H9 (cell line): ENCODE measurements at regions not wholly inside any gene's neighbourhood (a gene's known extent, or its start where the extent isn't known, plus 50 kb on each side); places are given as distances from the start of the nearest gene placed in this dataset.
A peak's percentile ranks its signal among the peaks of the same experiment; 100 is the strongest.

ENCODE experiments used
- DNase-seq: peaks from one replicate; pipeline ENCODE4 v3.0.0-alpha.2; 2017
- H2AFZ ChIP-seq: one replicate; pipeline ENCODE4 v1.6.1; 2013; ENCODE audit warnings: mild to moderate bottlenecking, low read length, control low read depth, moderate library complexity
- H2AK5ac ChIP-seq: 2 replicates; pipeline ENCODE4 v1.6.1; 2013; ENCODE audit warnings: low read length, control low read depth, mixed read lengths; ENCODE audit not compliant: insufficient read length
- H2BK120ac ChIP-seq: one replicate; pipeline ENCODE4 v1.6.1; 2013; ENCODE audit warnings: low read depth, mild to moderate bottlenecking, low read length, control low read depth, inconsistent platforms; ENCODE audit not compliant: poor library complexity, severe bottlenecking
- H2BK12ac ChIP-seq: 2 replicates; pipeline ENCODE4 v1.6.1; 2013; ENCODE audit warnings: low read length, control low read depth, mixed read lengths, low read depth; ENCODE audit not compliant: insufficient read length
- H2BK15ac ChIP-seq: 2 replicates; pipeline ENCODE4 v1.6.1; 2013; ENCODE audit warnings: low read depth, low read length, control low read depth
- H2BK20ac ChIP-seq: one replicate; pipeline ENCODE4 v1.6.1; 2013; ENCODE audit warnings: low read depth, mild to moderate bottlenecking, low read length, control low read depth, inconsistent platforms; ENCODE audit not compliant: poor library complexity, severe bottlenecking
- H2BK5ac ChIP-seq: 2 replicates; pipeline ENCODE4 v1.6.1; 2013; ENCODE audit warnings: low read length, control low read depth, mixed read lengths; ENCODE audit not compliant: insufficient read length
- H3K14ac ChIP-seq: 2 replicates; pipeline ENCODE4 v1.6.1; 2013; ENCODE audit warnings: low read length, control low read depth; ENCODE audit not compliant: insufficient read depth
- H3K18ac ChIP-seq: 2 replicates; pipeline ENCODE4 v1.6.1; 2013; ENCODE audit warnings: low read depth, mild to moderate bottlenecking, mixed read lengths, low read length, control low read depth; ENCODE audit not compliant: insufficient read length
- H3K23ac ChIP-seq: 2 replicates; pipeline ENCODE4 v1.6.1; 2013; ENCODE audit warnings: low read length, control low read depth, mixed read lengths, low read depth; ENCODE audit not compliant: insufficient read length
- H3K23me2 ChIP-seq: 2 replicates; pipeline ENCODE4 v1.6.1; 2013; ENCODE audit warnings: low read depth, mild to moderate bottlenecking, mixed read lengths, low read length, control low read depth; ENCODE audit not compliant: insufficient read length, poor library complexity, severe bottlenecking
- H3K27ac ChIP-seq: 2 replicates; pipeline ENCODE4 v1.5.1; 2013; ENCODE audit warnings: low read length, control low read depth, mixed read lengths, low read depth; ENCODE audit not compliant: insufficient read length
- H3K27me3 ChIP-seq: 2 replicates; pipeline ENCODE4 v1.6.1; 2013; ENCODE audit warnings: low read length, control low read depth, inconsistent platforms; ENCODE audit not compliant: insufficient read depth
- H3K4ac ChIP-seq: 2 replicates; pipeline ENCODE4 v1.6.1; 2013; ENCODE audit warnings: low read depth, mild to moderate bottlenecking, control low read depth, inconsistent platforms, low read length, moderate library complexity
- H3K4me1 ChIP-seq: 2 replicates; pipeline ENCODE4 v1.6.1; 2013; ENCODE audit warnings: low read length, control low read depth, inconsistent platforms; ENCODE audit not compliant: insufficient read depth
- H3K4me2 ChIP-seq: 2 replicates; pipeline ENCODE4 v1.6.1; 2013; ENCODE audit warnings: low read length, control low read depth, mixed read lengths; ENCODE audit not compliant: insufficient read length, insufficient read depth
- H3K56ac ChIP-seq: 2 replicates; pipeline ENCODE4 v1.6.1; 2013; ENCODE audit warnings: low read depth, mild to moderate bottlenecking, mixed read lengths, low read length, control low read depth; ENCODE audit not compliant: insufficient read length
- H3K79me1 ChIP-seq: 2 replicates; pipeline ENCODE4 v1.6.1; 2013; ENCODE audit warnings: low read depth, mild to moderate bottlenecking, moderate library complexity, low read length, control low read depth, inconsistent platforms; ENCODE audit not compliant: insufficient read depth, poor library complexity, severe bottlenecking
- H3K79me2 ChIP-seq: 2 replicates; pipeline ENCODE4 v1.6.1; 2013; ENCODE audit warnings: low read length, control low read depth, inconsistent platforms; ENCODE audit not compliant: insufficient read depth
- H3K9ac ChIP-seq: 2 replicates; pipeline ENCODE4 v1.6.1; 2013; ENCODE audit warnings: low read length, control low read depth, mixed read lengths; ENCODE audit not compliant: insufficient read length; ENCODE audit errors: extremely low read depth
- H3K9me3 ChIP-seq: one replicate; pipeline ENCODE4 v1.6.1; 2013; ENCODE audit warnings: low read depth, low read length, inconsistent platforms; ENCODE audit not compliant: control insufficient read depth
- H3T11ph ChIP-seq: one replicate; pipeline ENCODE4 v1.6.1; 2013; ENCODE audit warnings: mild to moderate bottlenecking, low read length, control low read depth, inconsistent platforms
- H4K20me1 ChIP-seq: one replicate; pipeline ENCODE4 v1.6.1; 2013; ENCODE audit not compliant: control insufficient read depth, insufficient read length, insufficient read depth
- H4K5ac ChIP-seq: 2 replicates; pipeline ENCODE4 v1.6.1; 2013; ENCODE audit warnings: low read depth, mild to moderate bottlenecking, mixed read lengths, low read length, control low read depth; ENCODE audit not compliant: insufficient read length
- H4K8ac ChIP-seq: replicated peaks from 2 replicates; pipeline ENCODE4 v1.6.1; 2013; ENCODE audit warnings: low read length, control low read depth, mixed read lengths, low read depth; ENCODE audit not compliant: insufficient read length
- H4K91ac ChIP-seq: 2 replicates; pipeline ENCODE4 v1.6.1; 2013; ENCODE audit warnings: low read depth, mild to moderate bottlenecking, moderate library complexity, mixed read lengths, low read length, control low read depth; ENCODE audit not compliant: insufficient read length
- H3K27ac Mint-ChIP-seq, 3 experiments: 2 replicates in 2 of 3; 3 replicates in 1 of 3; pipeline ENCODE4 v1.8.0; 2020 to 2021; ENCODE audit warnings: mixed read lengths in 3 of 3, mild to moderate bottlenecking in 1 of 3, moderate library complexity in 1 of 3
- H3K27me3 Mint-ChIP-seq: 2 replicates; pipeline ENCODE4 v1.8.0; 2021; ENCODE audit warnings: low read depth, mild to moderate bottlenecking, moderate library complexity, mixed read lengths
- H3K36me3 Mint-ChIP-seq, 3 experiments: 2 replicates in 2 of 3; 3 replicates in 1 of 3; pipeline ENCODE4 v1.8.0; 2020 to 2021; ENCODE audit warnings: low read depth in 3 of 3, mixed read lengths in 3 of 3; ENCODE audit not compliant: insufficient read depth in 1 of 3
- H3K4me1 Mint-ChIP-seq, 2 experiments: 2 replicates each; pipeline ENCODE4 v1.8.0; 2020; ENCODE audit warnings: mixed read lengths in 2 of 2
- H3K4me3 Mint-ChIP-seq, 2 experiments: 2 replicates in 1 of 2; 3 replicates in 1 of 2; pipeline ENCODE4 v1.8.0; 2020 to 2021; ENCODE audit warnings: mild to moderate bottlenecking in 2 of 2, mixed read lengths in 2 of 2, moderate library complexity in 1 of 2
- H3K9me3 Mint-ChIP-seq, 2 experiments: 2 replicates in 1 of 2; 3 replicates in 1 of 2; pipeline ENCODE4 v1.8.0; 2020; ENCODE audit warnings: mild to moderate bottlenecking in 2 of 2, mixed read lengths in 2 of 2, moderate library complexity in 1 of 2
- WGBS: extraction: QIAGEN DNeasy Blood & Tissue Kit; methylation state at CpG from one replicate; pipeline ENCODE4 v1.1.7; 2013; ENCODE audit warnings: missing lambda C conversion rate, low lambda C conversion rate, mixed read lengths; ENCODE audit not compliant: insufficient read length; ENCODE audit errors: extremely low coverage; 5-methylcytosine and 5-hydroxymethylcytosine counted together
- TF ChIP-seq, protein P1 (sequence below): fragments of 200-600 bp; sonication (generic); conservative IDR thresholded peaks from 3 replicates; pipeline ENCODE4 v1.8.0; 2021; ENCODE audit warnings: antibody characterized with exemption, mild to moderate bottlenecking

- no peak overlapping the region for H4K5ac ChIP-seq
- H3K79me1 ChIP-seq, result no peaks in the 10 kb centered on the region
These were observed 106.2 kb upstream of the CELF2 start for GRCh38 chr10:10911471-10911921.

More at GRCh38 chr10:10911471-10911921, 106.2 kb upstream of the CELF2 start:
- Mint-ChIP-seq H3K4me1 (peaks cover 10 to 16% of the 10 kb centered on the region in 2 experiments), H3K27me3 (no peaks in the 10 kb centered on the region), H3K9me3 (no peaks in the 10 kb centered on the region; a peak in 1 of 5 replicates), H3K4me3 (no peak overlapping the region), H3K27ac (peak overlapping the region in 2 of 3 experiments; percentile 23 to 58; a peak in 1 of 7 replicates), H3K36me3 (no peaks in the 10 kb centered on the region)
- no peak overlapping the region for H4K8ac ChIP-seq
- H3K18ac ChIP-seq, result no peak overlapping the region
- H3K23ac ChIP-seq, result no peak overlapping the region
- no peak overlapping the region for H2BK12ac ChIP-seq
- H3K14ac ChIP-seq, result no peak overlapping the region
- TF ChIP-seq, protein P1, sequence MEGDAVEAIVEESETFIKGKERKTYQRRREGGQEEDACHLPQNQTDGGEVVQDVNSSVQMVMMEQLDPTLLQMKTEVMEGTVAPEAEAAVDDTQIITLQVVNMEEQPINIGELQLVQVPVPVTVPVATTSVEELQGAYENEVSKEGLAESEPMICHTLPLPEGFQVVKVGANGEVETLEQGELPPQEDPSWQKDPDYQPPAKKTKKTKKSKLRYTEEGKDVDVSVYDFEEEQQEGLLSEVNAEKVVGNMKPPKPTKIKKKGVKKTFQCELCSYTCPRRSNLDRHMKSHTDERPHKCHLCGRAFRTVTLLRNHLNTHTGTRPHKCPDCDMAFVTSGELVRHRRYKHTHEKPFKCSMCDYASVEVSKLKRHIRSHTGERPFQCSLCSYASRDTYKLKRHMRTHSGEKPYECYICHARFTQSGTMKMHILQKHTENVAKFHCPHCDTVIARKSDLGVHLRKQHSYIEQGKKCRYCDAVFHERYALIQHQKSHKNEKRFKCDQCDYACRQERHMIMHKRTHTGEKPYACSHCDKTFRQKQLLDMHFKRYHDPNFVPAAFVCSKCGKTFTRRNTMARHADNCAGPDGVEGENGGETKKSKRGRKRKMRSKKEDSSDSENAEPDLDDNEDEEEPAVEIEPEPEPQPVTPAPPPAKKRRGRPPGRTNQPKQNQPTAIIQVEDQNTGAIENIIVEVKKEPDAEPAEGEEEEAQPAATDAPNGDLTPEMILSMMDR, result no peak
- H2BK120ac ChIP-seq, result no peak overlapping the region
- peak; percentile 59 for DNase-seq
- no peak overlapping the region for H3K27ac ChIP-seq
- H3K9ac ChIP-seq, result no peak overlapping the region
- H2BK15ac ChIP-seq, result no peak overlapping the region
- no peak overlapping the region for H3K4ac ChIP-seq
- H3K56ac ChIP-seq, result no peak overlapping the region
- H3K23me2 ChIP-seq, result no peaks in the 10 kb centered on the region
- H3K4me2 ChIP-seq, result no peak overlapping the region
- H2BK5ac ChIP-seq, result no peak overlapping the region
- H3K79me2 ChIP-seq, result no peaks in the 10 kb centered on the region
- no peaks in the 10 kb centered on the region for H4K20me1 ChIP-seq
- H2AK5ac ChIP-seq, result no peak overlapping the region
- no peak overlapping the region for H4K91ac ChIP-seq
- no peaks in the 10 kb centered on the region for H3K9me3 ChIP-seq
- no CpG with 5 or more reads among the region's 17 CpGs for WGBS
- H2AFZ ChIP-seq, result peak overlapping the region; percentile 11
- H3K4me1 ChIP-seq, result no peaks in the 10 kb centered on the region; the same call in 1 of the 2 replicates
- no peak overlapping the region for H2BK20ac ChIP-seq
- no peak overlapping the region for H3T11ph ChIP-seq
- no peaks in the 10 kb centered on the region for H3K27me3 ChIP-seq
